Keratinocyte (primary cell): ENCODE measurements at regions not wholly inside any gene's neighbourhood (a gene's known extent, or its start where the extent isn't known, plus 50 kb on each side); places are given as distances from the start of the nearest gene placed in this dataset.
A peak's percentile ranks its signal among the peaks of the same experiment; 100 is the strongest.

Experiments
- DNase-seq: peaks from one replicate; pipeline ENCODE4 v3.0.0-alpha.2; 2011; ENCODE audit warnings: low read depth, missing footprints, low spot score
- FAIRE-seq: peaks from 2 replicates; lab custom pipeline; 2011; peaks lifted over from hg19 to GRCh38; lab: Jason Lieb, UNC
- H2AFZ ChIP-seq: 2 replicates; pipeline ENCODE4 v1.6.0; 2012; ENCODE audit warnings: low read length, control low read depth, inconsistent platforms; ENCODE audit not compliant: control insufficient read depth
- H3K27ac ChIP-seq: 2 replicates; pipeline ENCODE4 v1.5.1; 2011; ENCODE audit warnings: low read length; ENCODE audit not compliant: control insufficient read depth, insufficient read depth
- H3K27me3 ChIP-seq: 3 replicates; pipeline ENCODE4 v1.6.0; 2011; ENCODE audit warnings: low read length; ENCODE audit not compliant: control insufficient read depth, insufficient read depth; ENCODE audit errors: extremely low read depth
- H3K36me3 ChIP-seq, 2 experiments: 2 replicates in 1 of 2; 3 replicates in 1 of 2; pipeline ENCODE4 v1.5.1; 2011; ENCODE audit warnings: low read length in 2 of 2, mild to moderate bottlenecking in 1 of 2; ENCODE audit not compliant: control insufficient read depth in 2 of 2, insufficient read depth in 2 of 2; ENCODE audit errors: extremely low read depth in 1 of 2
- H3K4me1 ChIP-seq: 3 replicates; pipeline ENCODE4 v1.5.1; 2011; ENCODE audit warnings: low read length; ENCODE audit not compliant: control insufficient read depth, insufficient read depth; ENCODE audit errors: extremely low read depth
- H3K4me2 ChIP-seq: 3 replicates; pipeline ENCODE4 v1.6.0; 2011; ENCODE audit warnings: low read depth, low read length; ENCODE audit not compliant: control insufficient read depth, insufficient read depth; ENCODE audit errors: extremely low read depth
- H3K4me3 ChIP-seq, 3 experiments: fragments of 200-600 bp in 1 of 3; sonication (generic) in 1 of 3; 2 replicates in 2 of 3; 3 replicates in 1 of 3; pipeline ENCODE4 v1.5.1; 2011 to 2016; ENCODE audit warnings: low read length in 3 of 3, mild to moderate bottlenecking in 3 of 3, control low read depth in 2 of 3, inconsistent platforms in 1 of 3, low read depth in 1 of 3, mixed read lengths in 1 of 3, mixed run types in 1 of 3, moderate library complexity in 1 of 3; ENCODE audit not compliant: control insufficient read depth in 2 of 3, insufficient read depth in 2 of 3; ENCODE audit errors: extremely low read depth in 1 of 3
- H3K79me2 ChIP-seq: 2 replicates; pipeline ENCODE4 v1.6.0; 2012; ENCODE audit warnings: low read length; ENCODE audit not compliant: control insufficient read depth, insufficient read depth
- H3K9ac ChIP-seq: 3 replicates; pipeline ENCODE4 v1.6.0; 2011; ENCODE audit warnings: low read length; ENCODE audit not compliant: control insufficient read depth, insufficient read depth; ENCODE audit errors: extremely low read depth
- H3K9me1 ChIP-seq: 3 replicates; pipeline ENCODE4 v1.6.0; 2011; ENCODE audit warnings: low read length; ENCODE audit not compliant: control insufficient read depth, insufficient read depth; ENCODE audit errors: extremely low read depth
- H3K9me3 ChIP-seq: 2 replicates; pipeline ENCODE4 v1.5.1; 2012; ENCODE audit warnings: low read depth, low read length; ENCODE audit not compliant: control insufficient read depth
- H4K20me1 ChIP-seq: 3 replicates; pipeline ENCODE4 v1.6.0; 2011; ENCODE audit warnings: low read length; ENCODE audit not compliant: control insufficient read depth, insufficient read depth; ENCODE audit errors: extremely low read depth
- CTCF ChIP-seq, 3 experiments: IDR thresholded peaks in 1 of 3; conservative IDR thresholded peaks in 1 of 3; optimal IDR thresholded peaks in 1 of 3; 2 replicates in 2 of 3; 3 replicates in 1 of 3; pipeline versions ENCODE3 to v1.5.1; 2011; ENCODE audit warnings: low read length in 3 of 3, mild to moderate bottlenecking in 3 of 3, moderate library complexity in 2 of 3, control low read depth in 1 of 3, inconsistent platforms in 1 of 3; ENCODE audit not compliant: insufficient read depth in 2 of 3; ENCODE audit errors: extremely low read depth in 1 of 3
- EZH2 ChIP-seq: IDR thresholded peaks from one replicate; pipeline ENCODE4 v1.6.1; 2012; ENCODE audit warnings: inconsistent platforms, mild to moderate bottlenecking, low read length, moderate library complexity
- dilution Hi-C: fragments of 300-500 bp; cut with MboI; formaldehyde crosslinking; loops from one replicate; pipeline ENCODE4 v1.7.0; 2020; ENCODE audit warnings: low sequenced_read_pairs; ENCODE audit not compliant: extremely low pct_ligation_motif_present

GRCh38 chr16:72665701-72666100 is 382.2 kb downstream of the ZFHX3 start:
- Histone ChIP-seq H3K36me3 (no peaks in the 10 kb centered on the region), H3K79me2 (peaks cover 2% of the 10 kb centered on the region), H3K9ac (peak overlapping the region; percentile 88), H2AFZ (peak overlapping the region; percentile 91), H3K4me3 (peak overlapping the region; percentile 75 to 90 (median 86)), H3K4me2 (peak overlapping the region; percentile 81), H3K9me3 (no peaks in the 10 kb centered on the region), H4K20me1 (no peaks in the 10 kb centered on the region), H3K27ac (peak overlapping the region; percentile 74), H3K9me1 (no peaks in the 10 kb centered on the region), H3K27me3 (no peaks in the 10 kb centered on the region), H3K4me1 (peaks cover 10% of the 10 kb centered on the region)
- dilution Hi-C loops = no loop called here
- no peak for TF ChIP-seq CTCF (optimal IDR thresholded peaks at IDR 0.05 in 1 of 3, IDR thresholded peaks at IDR 0.05 in 1 of 3, conservative IDR thresholded peaks at IDR 0.05 in 1 of 3; ENCODE audit: extremely low read depth in 1 of 3, insufficient read depth in 2 of 3, low read length in 3 of 3)
- TF ChIP-seq EZH2 = no peak
- DNase-seq (no peak), FAIRE-seq (no peak)

- Histone ChIP-seq H3K79me2 (peaks cover 2% of the 10 kb centered on the region), H3K4me2 (peak overlapping the region; percentile 81), H3K36me3 (no peaks in the 10 kb centered on the region), H3K27ac (peak overlapping the region; percentile 74), H3K9ac (peak overlapping the region; percentile 88), H2AFZ (peak overlapping the region; percentile 94), H3K4me1 (peaks cover 10% of the 10 kb centered on the region), H3K4me3 (peak overlapping the region; percentile 75 to 90 (median 86)), H3K27me3 (no peaks in the 10 kb centered on the region), H4K20me1 (no peaks in the 10 kb centered on the region), H3K9me3 (no peaks in the 10 kb centered on the region), H3K9me1 (no peaks in the 10 kb centered on the region)
- dilution Hi-C loops = no loop called here
- FAIRE-seq = peak; percentile 79
- DNase-seq = peak; percentile 91
- TF ChIP-seq CTCF (optimal IDR thresholded peaks at IDR 0.05 in 1 of 3, IDR thresholded peaks at IDR 0.05 in 1 of 3, conservative IDR thresholded peaks at IDR 0.05 in 1 of 3; ENCODE audit: extremely low read depth in 1 of 3, insufficient read depth in 2 of 3, low read length in 3 of 3) (no peak), EZH2 (no peak)
Observed at GRCh38 chr16:72664509-72665408, 383.2 kb downstream of the ZFHX3 start.
